ENCODE measurements at regions not wholly inside any gene's neighbourhood (a gene's known extent, or its start where the extent isn't known, plus 50 kb on each side); places are given as distances from the start of the nearest gene placed in this dataset.

GRCh38 chr11:69359735-69360480 lies 66.0 kb downstream of the MYEOV start:
- DNase-seq (ENCODE audit: low spot score in 2 of 2): no peak
- no peak for TF ChIP-seq EP300 (IDR thresholded peaks at IDR 0.05)
- no peak for TF ChIP-seq POLR2A (IDR thresholded peaks at IDR 0.05)
- TF ChIP-seq, protein P1, sequence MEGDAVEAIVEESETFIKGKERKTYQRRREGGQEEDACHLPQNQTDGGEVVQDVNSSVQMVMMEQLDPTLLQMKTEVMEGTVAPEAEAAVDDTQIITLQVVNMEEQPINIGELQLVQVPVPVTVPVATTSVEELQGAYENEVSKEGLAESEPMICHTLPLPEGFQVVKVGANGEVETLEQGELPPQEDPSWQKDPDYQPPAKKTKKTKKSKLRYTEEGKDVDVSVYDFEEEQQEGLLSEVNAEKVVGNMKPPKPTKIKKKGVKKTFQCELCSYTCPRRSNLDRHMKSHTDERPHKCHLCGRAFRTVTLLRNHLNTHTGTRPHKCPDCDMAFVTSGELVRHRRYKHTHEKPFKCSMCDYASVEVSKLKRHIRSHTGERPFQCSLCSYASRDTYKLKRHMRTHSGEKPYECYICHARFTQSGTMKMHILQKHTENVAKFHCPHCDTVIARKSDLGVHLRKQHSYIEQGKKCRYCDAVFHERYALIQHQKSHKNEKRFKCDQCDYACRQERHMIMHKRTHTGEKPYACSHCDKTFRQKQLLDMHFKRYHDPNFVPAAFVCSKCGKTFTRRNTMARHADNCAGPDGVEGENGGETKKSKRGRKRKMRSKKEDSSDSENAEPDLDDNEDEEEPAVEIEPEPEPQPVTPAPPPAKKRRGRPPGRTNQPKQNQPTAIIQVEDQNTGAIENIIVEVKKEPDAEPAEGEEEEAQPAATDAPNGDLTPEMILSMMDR (IDR thresholded peaks at IDR 0.05): no peak
- Histone ChIP-seq H3K4me1 (no peaks in the 10 kb centered on the region), H3K4me3 (no peak overlapping the region), H3K27ac (no peak overlapping the region), H3K9me3 (peaks cover 0 to 13% (median 0%) of the 10 kb centered on the region in 4 donors), H3K36me3 (no peaks in the 10 kb centered on the region), H3K27me3 (no peaks in the 10 kb centered on the region)
- WGBS, 2 donors: 82 to 92% methylated on average over 5 of the region's 5 CpGs

GRCh38 chr11:69360606-69361005 lies 66.7 kb downstream of the MYEOV start:
- H3K9me3 ChIP-seq: peaks cover 0 to 13% (median 0%) of the 10 kb centered on the region in 4 donors
- DNase-seq (ENCODE audit: low spot score in 2 of 2): no peak
- H3K4me3 ChIP-seq: no peak overlapping the region
- no peak overlapping the region for H3K27ac ChIP-seq
- H3K4me1 ChIP-seq: no peaks in the 10 kb centered on the region
- H3K27me3 ChIP-seq: no peaks in the 10 kb centered on the region
- TF ChIP-seq POLR2A (IDR thresholded peaks at IDR 0.05): no peak
- TF ChIP-seq, protein P1 (IDR thresholded peaks at IDR 0.05): no peak
- no peak for TF ChIP-seq EP300 (IDR thresholded peaks at IDR 0.05)
- 82 to 95% methylated on average over 3 of the region's 3 CpGs for WGBS, 2 donors
- H3K36me3 ChIP-seq: no peaks in the 10 kb centered on the region

- WGBS, 2 donors: 84 to 87% methylated on average over 6 of the region's 6 CpGs
- no peaks in the 10 kb centered on the region for H3K4me1 ChIP-seq
- H3K9me3 ChIP-seq: peaks cover 0 to 13% (median 0%) of the 10 kb centered on the region in 4 donors
- no peak for DNase-seq (ENCODE audit: low spot score in 2 of 2)
- no peaks in the 10 kb centered on the region for H3K36me3 ChIP-seq
- no peak overlapping the region for H3K27ac ChIP-seq
- TF ChIP-seq EP300 (IDR thresholded peaks at IDR 0.05) (no peak), POLR2A (IDR thresholded peaks at IDR 0.05) (no peak)
- TF ChIP-seq, protein P1 (IDR thresholded peaks at IDR 0.05): no peak
- H3K4me3 ChIP-seq: no peak overlapping the region
- no peaks in the 10 kb centered on the region for H3K27me3 ChIP-seq
Observed at GRCh38 chr11:69361048-69361447, 67.1 kb downstream of the MYEOV start.

DNA sequence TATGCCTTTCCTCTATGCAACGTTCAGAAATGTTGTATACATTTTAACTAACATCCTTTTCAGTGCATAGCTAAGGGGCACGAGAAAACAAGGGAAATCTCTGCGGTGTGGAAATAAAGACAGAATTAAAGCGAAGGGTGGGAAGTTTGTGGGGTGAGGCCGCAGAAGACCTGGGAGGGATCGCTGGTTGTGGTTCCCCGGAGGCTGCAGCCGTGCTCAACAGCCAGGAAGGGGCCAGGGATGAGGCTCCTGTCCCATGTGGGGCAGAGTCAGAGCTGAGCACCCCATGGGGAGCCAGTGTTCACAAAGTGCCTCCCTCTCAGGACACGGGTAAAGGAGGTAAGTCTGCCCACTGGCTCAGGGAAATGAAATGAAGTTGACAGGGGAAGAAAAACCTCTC lies 67.5 kb downstream of the MYEOV start:
- no peaks in the 10 kb centered on the region for H3K4me1 ChIP-seq

GRCh38 chr11:69362315-69362714 lies 68.4 kb downstream of the MYEOV start:
- WGBS, 2 donors: 72 to 89% methylated on average over 3 of the region's 3 CpGs
- DNase-seq (ENCODE audit: low spot score in 2 of 2): no peak
- TF ChIP-seq, protein P1 (IDR thresholded peaks at IDR 0.05): no peak

More for the DNA sequence above, 67.5 kb downstream of the MYEOV start:
- no peak for DNase-seq (ENCODE audit: low spot score in 2 of 2)
- Histone ChIP-seq H3K9me3 (peaks cover 0 to 13% (median 0%) of the 10 kb centered on the region in 4 donors), H3K36me3 (no peaks in the 10 kb centered on the region), H3K27ac (no peak overlapping the region), H3K4me3 (no peak overlapping the region), H3K27me3 (no peaks in the 10 kb centered on the region)
- 75 to 82% methylated on average over 9 of the region's 9 CpGs for WGBS, 2 donors
- TF ChIP-seq, protein P1 (IDR thresholded peaks at IDR 0.05): no peak
- TF ChIP-seq EP300 (IDR thresholded peaks at IDR 0.05): no peak
- TF ChIP-seq POLR2A (IDR thresholded peaks at IDR 0.05): no peak

More at GRCh38 chr11:69362315-69362714, 68.4 kb downstream of the MYEOV start:
- Histone ChIP-seq H3K36me3 (no peaks in the 10 kb centered on the region), H3K4me3 (no peak overlapping the region), H3K9me3 (peaks cover 0 to 13% (median 0%) of the 10 kb centered on the region in 4 donors), H3K27ac (no peak overlapping the region), H3K27me3 (no peaks in the 10 kb centered on the region), H3K4me1 (no peaks in the 10 kb centered on the region)
